ENCODE measurements at regions not wholly inside any gene's neighbourhood (a gene's known extent, or its start where the extent isn't known, plus 50 kb on each side); places are given as distances from the start of the nearest gene placed in this dataset.
"Not testable (repeated sequence)": the region's sequence is repeated elsewhere in the genome, so short reads cannot be mapped to it uniquely, and the experiment has no call there.

- Histone ChIP-seq H3K27ac (replicated peaks) (no peak overlapping the region), H3K9me3 (replicated peaks) (no peaks in the 10 kb centered on the region), H3K4me1 (no peaks in the 10 kb centered on the region), H3K4me3 (no peak overlapping the region), H3K27me3 (ENCODE audit: low read depth) (no peaks in the 10 kb centered on the region), H3K36me3 (no peaks in the 10 kb centered on the region)
- intact Hi-C loops (cut with micrococcal nuclease), result no loop called here
- no peak for TF ChIP-seq CTCF (IDR thresholded peaks at IDR 0.05; ENCODE audit: borderline replicate concordance)
- no peak for DNase-seq
Observed at GRCh38 chr12:23236811-23237210, 611.8 kb downstream of the ETNK1 start.

- TF ChIP-seq CTCF (IDR thresholded peaks at IDR 0.05; ENCODE audit: borderline replicate concordance), result no peak
- Histone ChIP-seq H3K36me3 (no peaks in the 10 kb centered on the region), H3K27me3 (ENCODE audit: low read depth) (no peaks in the 10 kb centered on the region), H3K4me1 (no peaks in the 10 kb centered on the region), H3K9me3 (replicated peaks) (no peaks in the 10 kb centered on the region), H3K4me3 (no peak overlapping the region), H3K27ac (replicated peaks) (no peak overlapping the region)
- intact Hi-C loops (cut with micrococcal nuclease), result no loop called here
- DNase-seq, result no peak
Observed at GRCh38 chr12:23238190-23238589, 613.2 kb downstream of the ETNK1 start.

- Histone ChIP-seq H3K4me3 (no peak overlapping the region), H3K4me1 (no peaks in the 10 kb centered on the region), H3K27ac (replicated peaks) (no peak overlapping the region), H3K36me3 (no peaks in the 10 kb centered on the region), H3K9me3 (replicated peaks) (peaks cover 5% of the 10 kb centered on the region), H3K27me3 (ENCODE audit: low read depth) (no peaks in the 10 kb centered on the region)
- intact Hi-C loops (cut with micrococcal nuclease), result no loop called here
- no peak for DNase-seq
- TF ChIP-seq CTCF (IDR thresholded peaks at IDR 0.05; ENCODE audit: borderline replicate concordance), result no peak
Observed at GRCh38 chr12:23238957-23239356, 614.0 kb downstream of the ETNK1 start.

- DNase-seq, result no peak
- H3K4me3 ChIP-seq, result no peak overlapping the region
- no peaks in the 10 kb centered on the region for H3K4me1 ChIP-seq
- peaks cover 8% of the 10 kb centered on the region for H3K9me3 ChIP-seq (replicated peaks)
- H3K27ac ChIP-seq (replicated peaks), result no peak overlapping the region
- no peaks in the 10 kb centered on the region for H3K36me3 ChIP-seq
- TF ChIP-seq CTCF (IDR thresholded peaks at IDR 0.05; ENCODE audit: borderline replicate concordance), result no peak
- H3K27me3 ChIP-seq (ENCODE audit: low read depth), result no peaks in the 10 kb centered on the region
- intact Hi-C loops (cut with micrococcal nuclease), result no loop called here
Observed at GRCh38 chr12:23245186-23245585, 620.2 kb downstream of the ETNK1 start.

GRCh38 chr12:23253191-23253590, 628.2 kb downstream of the ETNK1 start:
- H3K4me3 ChIP-seq, result no peak overlapping the region
- H3K4me1 ChIP-seq, result no peaks in the 10 kb centered on the region
- DNase-seq, result no peak
- no peaks in the 10 kb centered on the region for H3K36me3 ChIP-seq
- TF ChIP-seq CTCF (IDR thresholded peaks at IDR 0.05; ENCODE audit: borderline replicate concordance), result no peak
- no peaks in the 10 kb centered on the region for H3K9me3 ChIP-seq (replicated peaks)
- no peaks in the 10 kb centered on the region for H3K27me3 ChIP-seq (ENCODE audit: low read depth)
- intact Hi-C loops (cut with micrococcal nuclease), result no loop called here
- no peak overlapping the region for H3K27ac ChIP-seq (replicated peaks)

- H3K4me3 ChIP-seq; H3K27me3 ChIP-seq (ENCODE audit: low read depth); H3K27ac ChIP-seq (replicated peaks); H3K36me3 ChIP-seq; intact Hi-C loops (cut with micrococcal nuclease); H3K4me1 ChIP-seq; DNase-seq; H3K9me3 ChIP-seq (replicated peaks): not testable (repeated sequence)
Observed at GRCh38 chr12:23253910-23254309, 628.9 kb downstream of the ETNK1 start.

All from left ventricle myocardium inferior (tissue), 1 donor.